Neural progenitor cell (in vitro differentiated cells): ENCODE measurements at regions not wholly inside any gene's neighbourhood (a gene's known extent, or its start where the extent isn't known, plus 50 kb on each side); places are given as distances from the start of the nearest gene placed in this dataset.

Source experiments
- EZH2 ChIP-seq: fragments of 200-600 bp; sonication (generic); IDR thresholded peaks from 2 replicates; pipeline ENCODE4 v1.6.1; 2017; ENCODE audit warnings: antibody characterized with exemption, mild to moderate bottlenecking, moderate library complexity
- TF ChIP-seq, protein P1 (sequence below): fragments of 200-600 bp; sonication (generic); IDR thresholded peaks from 2 replicates; pipeline ENCODE4 v1.5.1; 2017; ENCODE audit warnings: antibody characterized with exemption, mild to moderate bottlenecking

- TF ChIP-seq EZH2: no peak
- TF ChIP-seq, protein P1, sequence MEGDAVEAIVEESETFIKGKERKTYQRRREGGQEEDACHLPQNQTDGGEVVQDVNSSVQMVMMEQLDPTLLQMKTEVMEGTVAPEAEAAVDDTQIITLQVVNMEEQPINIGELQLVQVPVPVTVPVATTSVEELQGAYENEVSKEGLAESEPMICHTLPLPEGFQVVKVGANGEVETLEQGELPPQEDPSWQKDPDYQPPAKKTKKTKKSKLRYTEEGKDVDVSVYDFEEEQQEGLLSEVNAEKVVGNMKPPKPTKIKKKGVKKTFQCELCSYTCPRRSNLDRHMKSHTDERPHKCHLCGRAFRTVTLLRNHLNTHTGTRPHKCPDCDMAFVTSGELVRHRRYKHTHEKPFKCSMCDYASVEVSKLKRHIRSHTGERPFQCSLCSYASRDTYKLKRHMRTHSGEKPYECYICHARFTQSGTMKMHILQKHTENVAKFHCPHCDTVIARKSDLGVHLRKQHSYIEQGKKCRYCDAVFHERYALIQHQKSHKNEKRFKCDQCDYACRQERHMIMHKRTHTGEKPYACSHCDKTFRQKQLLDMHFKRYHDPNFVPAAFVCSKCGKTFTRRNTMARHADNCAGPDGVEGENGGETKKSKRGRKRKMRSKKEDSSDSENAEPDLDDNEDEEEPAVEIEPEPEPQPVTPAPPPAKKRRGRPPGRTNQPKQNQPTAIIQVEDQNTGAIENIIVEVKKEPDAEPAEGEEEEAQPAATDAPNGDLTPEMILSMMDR: no peak
These were observed 1006.3 kb upstream of the AGA start for GRCh38 chr4:178448372-178449035.
